ENCODE measurements at regions not wholly inside any gene's neighbourhood (a gene's known extent, or its start where the extent isn't known, plus 50 kb on each side); places are given as distances from the start of the nearest gene placed in this dataset.

- intact Hi-C loops (cut with DNase I, micrococcal nuclease) = no loop called here
- no peak for TF ChIP-seq CTCF (IDR thresholded peaks at IDR 0.05)
These were observed 196.9 kb upstream of the RREB1 start for GRCh38 chr6:6910734-6911295.

GRCh38 chr6:6911391-6911790, 196.4 kb upstream of the RREB1 start:
- intact Hi-C loops (cut with DNase I, micrococcal nuclease) = no loop called here
- no peaks in the 10 kb centered on the region for H3K9me3 ChIP-seq
- H3K36me3 ChIP-seq (ENCODE audit: low read depth) = no peaks in the 10 kb centered on the region
- no peak for TF ChIP-seq CTCF (IDR thresholded peaks at IDR 0.05)
- ATAC-seq = no peak
- no peak for DNase-seq
- peaks cover 11% of the 10 kb centered on the region for H3K4me1 ChIP-seq (ENCODE audit: low read depth)
- no peak overlapping the region for H3K4me3 ChIP-seq

More at GRCh38 chr6:6910734-6911295, 196.9 kb upstream of the RREB1 start:
- Histone ChIP-seq H3K36me3 (ENCODE audit: low read depth) (no peaks in the 10 kb centered on the region), H3K4me1 (ENCODE audit: low read depth) (peaks cover 7% of the 10 kb centered on the region), H3K4me3 (no peak overlapping the region), H3K9me3 (no peaks in the 10 kb centered on the region)
- DNase-seq (no peak), ATAC-seq (no peak)

- DNase-seq (no peak), ATAC-seq (no peak)
- H3K36me3 ChIP-seq (ENCODE audit: low read depth) = no peaks in the 10 kb centered on the region
- no peaks in the 10 kb centered on the region for H3K9me3 ChIP-seq
- H3K4me1 ChIP-seq (ENCODE audit: low read depth) = peaks cover 11% of the 10 kb centered on the region
- no peak for TF ChIP-seq CTCF (IDR thresholded peaks at IDR 0.05)
- no peak overlapping the region for H3K4me3 ChIP-seq
- intact Hi-C loops (cut with DNase I, micrococcal nuclease) = no loop called here
These were observed 194.7 kb upstream of the RREB1 start for GRCh38 chr6:6912817-6913744.

DNA sequence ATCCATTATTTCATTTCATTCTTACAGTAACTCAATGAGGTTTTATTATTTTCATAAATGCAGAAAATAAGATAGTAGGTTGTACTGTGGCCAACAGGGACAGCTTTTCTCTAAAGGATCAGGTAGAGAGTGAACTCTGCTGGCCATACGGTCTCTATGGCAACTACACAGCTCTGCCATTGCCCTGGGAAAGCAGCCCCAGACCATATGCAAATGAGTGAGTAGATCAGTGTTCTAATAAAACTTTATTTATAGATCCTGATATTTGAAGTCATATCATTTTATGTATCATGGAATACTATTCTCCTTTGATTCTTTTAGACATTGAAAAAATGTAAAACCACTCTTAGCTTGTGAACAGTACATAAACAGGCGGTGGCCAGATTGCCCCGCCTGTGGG, 192.5 kb upstream of the RREB1 start:
- Histone ChIP-seq H3K36me3 (ENCODE audit: low read depth) (no peaks in the 10 kb centered on the region), H3K4me3 (no peak overlapping the region), H3K9me3 (no peaks in the 10 kb centered on the region), H3K4me1 (ENCODE audit: low read depth) (peaks cover 11% of the 10 kb centered on the region)
- TF ChIP-seq CTCF (IDR thresholded peaks at IDR 0.05) = no peak
- peak; percentile 68 for ATAC-seq
- intact Hi-C loops (cut with DNase I, micrococcal nuclease) = no loop called here
- DNase-seq = no peak

- intact Hi-C loops (cut with DNase I, micrococcal nuclease) = no loop called here
- H3K4me1 ChIP-seq (ENCODE audit: low read depth) = peaks cover 11% of the 10 kb centered on the region
- no peaks in the 10 kb centered on the region for H3K36me3 ChIP-seq (ENCODE audit: low read depth)
- peak in 1 of 3 donors; percentile 54 for DNase-seq
- H3K4me3 ChIP-seq = no peak overlapping the region
- ATAC-seq = peak; percentile 65
- no peak for TF ChIP-seq CTCF (IDR thresholded peaks at IDR 0.05)
- H3K9me3 ChIP-seq = no peaks in the 10 kb centered on the region
These were observed 191.8 kb upstream of the RREB1 start for GRCh38 chr6:6915813-6916547.
